ENCODE measurements at regions not wholly inside any gene's neighbourhood (a gene's known extent, or its start where the extent isn't known, plus 50 kb on each side); places are given as distances from the start of the nearest gene placed in this dataset.
"Not testable (repeated sequence)": the region's sequence is repeated elsewhere in the genome, so short reads cannot be mapped to it uniquely, and the experiment has no call there.

DNA sequence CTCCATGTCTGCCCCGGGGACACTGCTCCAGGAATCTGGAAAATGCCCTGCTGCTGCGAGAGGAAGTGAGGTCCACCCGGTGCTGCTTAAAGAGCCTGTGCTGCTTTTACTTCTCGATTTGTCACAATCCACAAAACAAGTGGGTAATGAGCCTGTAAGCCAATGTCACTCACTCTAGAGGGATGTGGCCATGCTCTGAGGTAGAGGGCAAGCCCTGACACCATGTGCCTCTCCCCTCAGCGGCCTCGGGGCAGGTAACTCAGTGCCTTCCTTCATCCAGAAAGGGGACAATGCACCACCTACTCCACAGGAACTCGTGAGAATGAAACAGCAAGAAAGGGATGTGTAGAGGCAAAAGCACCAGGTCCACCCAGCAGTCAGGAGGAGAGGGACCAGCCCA, 106.2 kb downstream of the TUBA3C start:
- no peak for DNase-seq
- Mint-ChIP-seq H3K4me3 (no peak overlapping the region), H3K4me1 (ENCODE audit: low read depth) (no peaks in the 10 kb centered on the region), H3K9me3 (peaks cover 59% of the 10 kb centered on the region), H3K36me3 (ENCODE audit: low read depth) (peaks cover 8% of the 10 kb centered on the region; the same call in 1 of the 2 replicates), H3K27ac (no peak overlapping the region), H3K27me3 (ENCODE audit: insufficient read depth) (no peaks in the 10 kb centered on the region; the same call in 1 of the 2 replicates)
- TF ChIP-seq, protein P1, sequence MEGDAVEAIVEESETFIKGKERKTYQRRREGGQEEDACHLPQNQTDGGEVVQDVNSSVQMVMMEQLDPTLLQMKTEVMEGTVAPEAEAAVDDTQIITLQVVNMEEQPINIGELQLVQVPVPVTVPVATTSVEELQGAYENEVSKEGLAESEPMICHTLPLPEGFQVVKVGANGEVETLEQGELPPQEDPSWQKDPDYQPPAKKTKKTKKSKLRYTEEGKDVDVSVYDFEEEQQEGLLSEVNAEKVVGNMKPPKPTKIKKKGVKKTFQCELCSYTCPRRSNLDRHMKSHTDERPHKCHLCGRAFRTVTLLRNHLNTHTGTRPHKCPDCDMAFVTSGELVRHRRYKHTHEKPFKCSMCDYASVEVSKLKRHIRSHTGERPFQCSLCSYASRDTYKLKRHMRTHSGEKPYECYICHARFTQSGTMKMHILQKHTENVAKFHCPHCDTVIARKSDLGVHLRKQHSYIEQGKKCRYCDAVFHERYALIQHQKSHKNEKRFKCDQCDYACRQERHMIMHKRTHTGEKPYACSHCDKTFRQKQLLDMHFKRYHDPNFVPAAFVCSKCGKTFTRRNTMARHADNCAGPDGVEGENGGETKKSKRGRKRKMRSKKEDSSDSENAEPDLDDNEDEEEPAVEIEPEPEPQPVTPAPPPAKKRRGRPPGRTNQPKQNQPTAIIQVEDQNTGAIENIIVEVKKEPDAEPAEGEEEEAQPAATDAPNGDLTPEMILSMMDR (IDR thresholded peaks at IDR 0.05) = no peak

DNA sequence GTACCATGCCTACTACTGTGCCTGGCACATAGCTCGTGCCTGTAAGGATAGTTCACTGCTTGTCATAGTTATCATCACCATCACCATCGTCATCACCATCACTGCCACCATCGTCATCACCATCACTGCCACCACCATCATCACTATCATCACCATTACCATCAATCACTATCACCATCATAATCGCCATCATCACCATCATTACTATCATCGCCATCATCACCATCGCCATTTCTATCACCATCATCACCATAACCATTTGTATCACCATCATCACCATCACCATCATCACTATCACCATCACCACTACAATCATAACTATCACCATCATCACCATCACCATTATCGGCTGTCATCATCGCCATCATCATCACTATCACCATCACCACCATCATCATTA, 107.1 kb downstream of the TUBA3C start:
- Mint-ChIP-seq H3K4me1 (ENCODE audit: low read depth) (no peaks in the 10 kb centered on the region), H3K4me3 (no peak overlapping the region), H3K36me3 (ENCODE audit: low read depth) (peaks cover 8% of the 10 kb centered on the region; the same call in 1 of the 2 replicates), H3K9me3 (peaks cover 57% of the 10 kb centered on the region), H3K27ac (no peak overlapping the region), H3K27me3 (ENCODE audit: insufficient read depth) (no peaks in the 10 kb centered on the region; the same call in 1 of the 2 replicates)
- no peak for DNase-seq
- TF ChIP-seq, protein P1 (IDR thresholded peaks at IDR 0.05) = no peak

DNA sequence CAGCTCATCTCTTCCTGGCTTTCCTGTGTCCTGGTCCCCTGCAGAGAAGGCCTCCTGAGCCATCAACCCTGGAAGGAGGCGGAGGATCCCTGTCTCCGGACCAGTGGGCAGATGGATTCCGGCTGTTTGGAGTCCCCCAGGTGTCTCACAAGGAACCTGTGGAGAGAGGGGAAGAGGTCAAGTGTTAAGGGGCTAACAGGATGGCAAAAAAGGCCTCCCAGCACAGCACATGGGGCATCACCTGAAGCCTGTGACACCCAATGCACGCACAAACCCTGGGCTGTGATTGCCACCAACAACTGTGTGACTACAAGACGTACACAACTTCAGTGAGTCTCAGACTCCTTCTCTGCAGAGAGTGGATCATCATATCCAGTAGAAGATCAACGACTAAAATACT, 107.5 kb downstream of the TUBA3C start:
- not testable (repeated sequence) for DNase-seq; H3K4me3 Mint-ChIP-seq; H3K27me3 Mint-ChIP-seq (ENCODE audit: insufficient read depth); H3K27ac Mint-ChIP-seq; H3K36me3 Mint-ChIP-seq (ENCODE audit: low read depth); H3K4me1 Mint-ChIP-seq (ENCODE audit: low read depth)
- peaks cover 55% of the 10 kb centered on the region for H3K9me3 Mint-ChIP-seq

DNA sequence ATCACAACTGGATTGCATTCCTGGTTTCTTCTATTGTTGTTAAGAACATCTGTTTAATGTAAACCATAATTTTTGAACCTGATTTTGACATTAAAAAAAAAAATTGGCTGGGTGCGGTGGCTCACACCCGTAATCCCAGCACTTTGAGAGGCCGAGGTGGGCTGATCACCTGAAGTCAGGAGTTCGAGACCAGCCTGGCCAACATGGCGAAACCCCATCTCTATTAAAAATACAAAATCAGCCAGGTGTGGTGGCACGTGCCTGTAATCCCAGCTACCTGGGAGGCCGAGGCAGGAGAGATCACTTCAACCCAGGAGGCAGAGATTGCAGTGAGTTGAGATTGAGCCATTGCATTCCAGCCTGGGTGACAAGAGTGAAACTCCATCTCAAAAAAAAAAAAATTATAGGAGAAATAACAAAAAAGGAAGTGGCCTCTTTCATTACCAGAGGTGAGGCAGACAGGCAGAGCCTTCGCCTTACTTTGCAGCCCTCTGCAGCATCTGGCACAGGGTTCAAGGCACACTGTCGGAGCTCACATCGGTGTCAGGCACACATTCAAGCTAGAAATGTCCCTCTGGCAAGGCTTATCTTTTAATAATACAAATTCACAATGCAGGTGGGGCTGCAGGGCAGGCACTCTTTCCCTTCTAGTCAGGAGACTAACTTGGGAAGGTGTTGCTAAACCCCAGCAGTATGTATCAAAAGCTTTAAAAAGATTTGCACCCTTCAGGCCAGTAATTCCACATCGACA, 108.5 kb downstream of the TUBA3C start:
- H3K27ac Mint-ChIP-seq; H3K4me3 Mint-ChIP-seq; H3K4me1 Mint-ChIP-seq (ENCODE audit: low read depth); H3K27me3 Mint-ChIP-seq (ENCODE audit: insufficient read depth); H3K36me3 Mint-ChIP-seq (ENCODE audit: low read depth); DNase-seq: not testable (repeated sequence)
- peaks cover 49% of the 10 kb centered on the region for H3K9me3 Mint-ChIP-seq

DNA sequence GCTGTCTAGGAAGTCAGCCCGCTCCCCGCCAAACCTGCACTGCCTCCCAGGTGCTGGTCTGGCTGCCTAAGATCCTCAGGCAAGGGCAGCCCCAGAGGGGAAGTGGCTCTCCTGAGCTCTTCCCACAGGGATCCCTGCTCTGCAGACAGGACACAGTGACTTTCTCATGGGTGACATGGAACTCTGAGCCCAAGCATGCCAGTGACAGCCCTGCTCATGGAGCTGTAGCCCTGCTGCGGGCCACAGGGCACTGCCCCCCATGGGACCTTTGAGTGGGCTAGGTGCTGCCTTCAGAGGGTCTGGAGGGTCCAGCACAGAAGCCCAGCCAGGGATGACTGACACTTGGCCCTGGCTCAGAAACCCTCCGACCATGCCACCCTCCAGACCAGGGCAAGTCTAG, 109.1 kb downstream of the TUBA3C start:
- Mint-ChIP-seq H3K36me3 (ENCODE audit: low read depth) (peaks cover 6% of the 10 kb centered on the region; the same call in 1 of the 2 replicates), H3K27ac (no peak overlapping the region), H3K4me3 (no peak overlapping the region), H3K27me3 (ENCODE audit: insufficient read depth) (no peaks in the 10 kb centered on the region; the same call in 1 of the 2 replicates), H3K9me3 (peaks cover 47% of the 10 kb centered on the region), H3K4me1 (ENCODE audit: low read depth) (no peaks in the 10 kb centered on the region)
- DNase-seq = no peak
- TF ChIP-seq, protein P1 (IDR thresholded peaks at IDR 0.05) = no peak

DNA sequence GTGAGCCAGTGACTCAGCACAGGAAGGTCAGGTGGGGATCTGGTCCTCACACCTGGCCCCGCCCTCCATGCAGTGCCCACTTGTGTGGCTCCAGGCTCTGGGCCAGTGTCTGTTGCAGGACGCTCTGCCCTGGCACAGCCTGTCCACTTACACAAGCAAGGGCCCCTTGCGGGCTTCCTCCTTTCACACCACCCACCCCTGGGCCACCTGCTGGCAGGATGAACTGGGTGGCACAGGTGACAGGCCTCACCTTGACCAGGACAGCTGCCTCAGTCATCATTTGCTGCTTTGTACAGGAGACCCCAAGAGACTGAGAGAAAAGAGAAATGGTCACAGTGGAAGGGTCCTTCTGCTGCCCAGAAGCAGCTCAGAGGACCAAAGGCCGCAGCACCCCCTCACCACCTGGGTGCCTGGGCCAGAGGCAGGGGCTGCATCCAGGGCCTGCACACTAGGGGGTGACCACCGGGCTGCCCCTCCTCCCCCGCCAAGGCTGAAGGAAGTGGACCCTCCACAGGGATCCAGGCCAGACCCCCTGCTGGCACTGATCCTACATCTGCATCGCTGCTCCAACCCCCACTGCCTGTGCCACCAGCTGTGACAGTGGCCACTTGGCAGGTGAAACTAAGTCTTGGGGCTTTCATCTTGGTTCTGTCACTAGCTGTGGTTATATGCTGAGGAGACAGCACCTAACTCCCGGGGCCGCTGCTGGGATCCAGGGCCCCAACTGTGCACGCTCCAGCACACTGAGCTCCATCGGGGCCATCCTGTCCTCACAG, 110.3 kb downstream of the TUBA3C start:
- DNase-seq = no peak
- Mint-ChIP-seq H3K27ac (no peak overlapping the region), H3K27me3 (ENCODE audit: insufficient read depth) (no peaks in the 10 kb centered on the region; the same call in 1 of the 2 replicates), H3K4me3 (no peak overlapping the region), H3K9me3 (peaks cover 41% of the 10 kb centered on the region), H3K36me3 (ENCODE audit: low read depth) (no peaks in the 10 kb centered on the region; the same call in 1 of the 2 replicates), H3K4me1 (ENCODE audit: low read depth) (no peaks in the 10 kb centered on the region)
- TF ChIP-seq, protein P1 (IDR thresholded peaks at IDR 0.05) = no peak
